Kidney epithelial cell (primary cell): ENCODE measurements at regions not wholly inside any gene's neighbourhood (a gene's known extent, or its start where the extent isn't known, plus 50 kb on each side); places are given as distances from the start of the nearest gene placed in this dataset.

Experiments used
- DNase-seq: peaks from one replicate; pipeline ENCODE4 v3.0.0-alpha.2; 2010; ENCODE audit warnings: low read depth
- H3K27me3 ChIP-seq: 2 replicates; pipeline ENCODE4 v1.6.0; 2011; ENCODE audit warnings: low read length; ENCODE audit not compliant: control insufficient read depth, insufficient read depth
- H3K36me3 ChIP-seq: 2 replicates; pipeline ENCODE4 v1.5.1; 2011; ENCODE audit warnings: low read length; ENCODE audit not compliant: control insufficient read depth, insufficient read depth
- H3K4me3 ChIP-seq: 2 replicates; pipeline ENCODE4 v1.5.1; 2011; ENCODE audit warnings: low read depth, mild to moderate bottlenecking, control low read depth, low read length
- CTCF ChIP-seq: IDR thresholded peaks from 2 replicates; pipeline ENCODE4 v1.5.1; 2011; ENCODE audit warnings: mild to moderate bottlenecking, moderate library complexity, low read length, control low read depth, inconsistent platforms; ENCODE audit not compliant: insufficient read depth, poor library complexity, severe bottlenecking

- H3K4me3 ChIP-seq, result no peak overlapping the region
- no peak for DNase-seq
Measured at GRCh38 chr5:107790671-107791070, 119.9 kb upstream of the EFNA5 start.

GRCh38 chr5:107786424-107786823 is 115.7 kb upstream of the EFNA5 start:
- TF ChIP-seq CTCF, result no peak
- no peak overlapping the region for H3K4me3 ChIP-seq
- no peak for DNase-seq
- no peaks in the 10 kb centered on the region for H3K36me3 ChIP-seq
- H3K27me3 ChIP-seq, result no peaks in the 10 kb centered on the region

More at GRCh38 chr5:107790671-107791070, 119.9 kb upstream of the EFNA5 start:
- no peak for TF ChIP-seq CTCF
- H3K36me3 ChIP-seq, result no peaks in the 10 kb centered on the region
- no peaks in the 10 kb centered on the region for H3K27me3 ChIP-seq

- no peak for DNase-seq
- H3K27me3 ChIP-seq, result no peaks in the 10 kb centered on the region
- no peak for TF ChIP-seq CTCF
- H3K36me3 ChIP-seq, result no peaks in the 10 kb centered on the region
- no peak overlapping the region for H3K4me3 ChIP-seq
Measured at GRCh38 chr5:107783551-107783950, 112.8 kb upstream of the EFNA5 start.

GRCh38 chr5:107782561-107783169 is 111.9 kb upstream of the EFNA5 start:
- DNase-seq, result no peak
- no peaks in the 10 kb centered on the region for H3K36me3 ChIP-seq
- H3K27me3 ChIP-seq, result no peaks in the 10 kb centered on the region
- no peak for TF ChIP-seq CTCF
- no peak overlapping the region for H3K4me3 ChIP-seq

- H3K36me3 ChIP-seq, result no peaks in the 10 kb centered on the region
- DNase-seq, result no peak
- no peaks in the 10 kb centered on the region for H3K27me3 ChIP-seq
- no peak for TF ChIP-seq CTCF
- H3K4me3 ChIP-seq, result no peak overlapping the region
Measured at GRCh38 chr5:107781451-107781850, 110.7 kb upstream of the EFNA5 start.

GRCh38 chr5:107779437-107779836 is 108.7 kb upstream of the EFNA5 start:
- Histone ChIP-seq H3K27me3 (no peaks in the 10 kb centered on the region), H3K4me3 (no peak overlapping the region), H3K36me3 (no peaks in the 10 kb centered on the region)
- TF ChIP-seq CTCF, result no peak
- DNase-seq, result no peak
